ENCODE measurements at regions not wholly inside any gene's neighbourhood (a gene's known extent, or its start where the extent isn't known, plus 50 kb on each side); places are given as distances from the start of the nearest gene placed in this dataset.

GRCh38 chr3:13224967-13225366 lies 151.7 kb upstream of the IQSEC1 start:
- no peak for DNase-seq (ENCODE audit: low spot score)

DNA sequence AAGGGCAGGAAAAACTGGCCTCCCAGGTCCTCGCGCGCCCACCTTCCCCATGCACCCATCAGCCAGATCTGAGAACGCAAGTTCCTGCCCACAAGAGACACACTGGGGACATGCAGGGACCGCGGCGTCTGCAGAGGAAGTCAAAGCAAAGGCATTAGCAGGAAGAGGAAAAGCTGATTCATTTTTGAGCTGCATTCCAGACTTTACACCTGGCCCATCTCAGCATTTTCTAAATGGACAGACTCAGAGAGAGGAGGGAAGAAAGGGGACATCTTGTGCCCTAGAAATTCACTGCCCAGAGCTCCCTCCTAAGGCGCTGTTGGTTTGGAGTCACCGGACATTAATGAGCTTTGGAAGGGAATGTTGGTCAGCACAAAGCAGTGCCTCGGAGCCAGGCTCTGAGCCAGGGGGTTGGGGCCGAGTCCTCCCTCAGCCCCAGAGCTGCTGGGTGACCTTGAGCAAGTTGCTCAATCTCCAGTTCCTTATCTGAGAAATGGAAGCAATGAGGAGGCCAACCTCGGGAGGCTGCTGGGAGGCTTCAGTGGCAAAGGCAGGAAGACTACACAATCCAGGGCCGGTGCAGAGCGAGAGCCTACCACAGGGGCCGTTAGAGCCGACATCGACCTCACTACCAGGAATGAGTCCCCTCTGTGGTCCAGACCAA lies 150.5 kb upstream of the IQSEC1 start:
- DNase-seq (ENCODE audit: low spot score), result peak; percentile 36

GRCh38 chr3:13222891-13223573 lies 149.8 kb upstream of the IQSEC1 start:
- DNase-seq (ENCODE audit: low spot score), result no peak

GRCh38 chr3:13222131-13222530 lies 148.9 kb upstream of the IQSEC1 start:
- no peak for DNase-seq (ENCODE audit: low spot score)

DNA sequence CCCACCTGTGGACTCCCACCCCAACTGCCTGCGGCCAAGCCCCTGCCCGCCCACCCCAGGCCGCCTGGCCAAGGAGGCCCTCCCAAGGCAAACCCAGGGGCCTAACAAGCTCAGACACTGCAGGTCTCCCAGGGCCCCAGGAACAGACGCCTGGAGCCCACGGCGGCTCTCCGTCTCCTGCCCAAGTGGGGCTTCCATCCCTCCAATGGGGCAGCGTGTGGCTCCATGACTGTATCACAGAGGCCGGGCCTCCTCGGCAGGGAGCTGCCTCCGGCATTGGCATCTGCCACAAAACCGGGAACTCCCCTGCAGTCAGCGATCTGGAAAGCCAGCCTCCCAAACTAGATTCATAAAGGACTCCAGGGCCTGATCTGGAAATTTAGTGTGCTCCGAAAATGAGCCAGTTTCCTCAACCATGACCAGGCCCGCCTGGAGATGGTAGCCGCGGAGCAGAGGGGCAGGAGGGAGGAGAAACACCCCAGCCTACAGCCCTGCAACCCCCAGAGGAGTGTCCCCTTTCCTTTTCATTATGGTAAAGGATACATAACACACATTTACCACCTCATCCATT lies 148.3 kb upstream of the IQSEC1 start:
- DNase-seq (ENCODE audit: low spot score), result peak; percentile 44

DNA sequence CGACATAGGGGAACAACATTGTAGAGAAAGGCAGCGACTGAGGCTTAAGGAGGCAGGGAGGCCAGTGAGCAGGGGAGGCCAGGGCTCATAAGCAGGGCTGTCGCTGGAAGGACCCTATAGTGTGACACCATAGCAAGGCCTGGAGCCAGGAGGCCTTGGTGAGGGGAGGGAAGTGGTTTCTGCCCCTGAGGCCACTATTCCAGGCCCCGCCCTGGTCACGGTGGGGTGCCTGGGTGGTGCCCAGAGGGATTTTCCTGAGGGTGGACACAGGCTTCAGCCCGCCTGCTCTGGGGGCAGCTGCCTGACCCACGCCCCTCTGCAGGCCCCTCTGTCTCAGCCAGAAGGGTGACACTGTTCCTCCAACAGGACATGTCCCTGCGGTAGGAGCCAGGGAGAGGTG lies 147.8 kb upstream of the IQSEC1 start:
- DNase-seq (ENCODE audit: low spot score), result no peak

GRCh38 chr3:13219902-13220296 lies 146.7 kb upstream of the IQSEC1 start:
- DNase-seq (ENCODE audit: low spot score), result no peak

GRCh38 chr3:13219077-13219901 lies 146.1 kb upstream of the IQSEC1 start:
- no peak for DNase-seq (ENCODE audit: low spot score)

DNA sequence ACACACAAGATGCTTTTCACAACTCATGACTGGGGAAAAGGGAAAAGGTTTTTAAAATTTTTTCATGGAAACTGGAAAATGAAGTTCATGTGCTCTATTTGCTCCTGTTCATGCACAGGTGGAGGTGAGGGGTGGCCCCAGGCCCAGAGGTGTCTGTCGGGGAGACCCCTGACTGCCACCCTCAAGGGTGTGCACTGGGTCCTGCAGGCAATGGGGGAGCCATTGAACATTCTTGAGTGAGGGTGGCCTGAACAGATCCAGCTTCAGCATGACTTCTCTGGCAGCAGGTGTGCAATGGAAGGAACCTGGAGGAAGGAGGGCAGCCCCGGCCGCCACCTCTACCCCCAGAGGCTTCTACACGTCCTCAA lies 145.3 kb upstream of the IQSEC1 start:
- DNase-seq (ENCODE audit: low spot score), result no peak

- DNase-seq (ENCODE audit: low spot score), result peak; percentile 98
These were observed 144.7 kb upstream of the IQSEC1 start for GRCh38 chr3:13217736-13218540.

GRCh38 chr3:13217253-13217652 lies 144.0 kb upstream of the IQSEC1 start:
- no peak for DNase-seq (ENCODE audit: low spot score)

DNA sequence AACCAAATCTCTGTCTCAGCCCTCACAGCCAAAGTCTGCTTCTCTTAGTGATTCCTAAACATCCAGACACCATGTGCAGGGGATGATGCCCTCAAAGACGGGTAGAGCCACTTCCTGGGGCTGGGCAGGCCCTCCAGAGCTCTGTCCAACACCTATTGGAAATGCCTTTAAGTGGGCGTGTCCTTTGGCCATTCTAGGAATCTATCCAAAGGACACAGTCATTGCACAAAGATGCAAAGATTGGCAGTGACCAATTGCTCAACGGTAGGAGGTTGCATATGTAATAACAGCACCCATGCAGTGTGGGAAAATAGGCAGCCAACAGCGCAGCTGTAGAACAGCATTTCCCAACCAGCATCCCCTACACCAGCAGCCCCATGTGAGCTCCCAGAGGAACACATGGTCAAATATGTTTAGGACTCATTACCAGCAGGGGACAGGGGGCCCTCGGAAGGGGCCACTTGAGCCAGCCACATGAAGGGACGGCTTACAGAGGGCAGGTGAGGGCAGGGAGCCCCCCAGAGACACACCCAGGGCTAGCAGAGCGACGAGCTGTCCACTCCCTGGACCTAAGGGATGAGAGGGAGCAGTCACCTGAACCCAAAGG lies 142.8 kb upstream of the IQSEC1 start:
- peak; percentile 91 for DNase-seq (ENCODE audit: low spot score)

DNA sequence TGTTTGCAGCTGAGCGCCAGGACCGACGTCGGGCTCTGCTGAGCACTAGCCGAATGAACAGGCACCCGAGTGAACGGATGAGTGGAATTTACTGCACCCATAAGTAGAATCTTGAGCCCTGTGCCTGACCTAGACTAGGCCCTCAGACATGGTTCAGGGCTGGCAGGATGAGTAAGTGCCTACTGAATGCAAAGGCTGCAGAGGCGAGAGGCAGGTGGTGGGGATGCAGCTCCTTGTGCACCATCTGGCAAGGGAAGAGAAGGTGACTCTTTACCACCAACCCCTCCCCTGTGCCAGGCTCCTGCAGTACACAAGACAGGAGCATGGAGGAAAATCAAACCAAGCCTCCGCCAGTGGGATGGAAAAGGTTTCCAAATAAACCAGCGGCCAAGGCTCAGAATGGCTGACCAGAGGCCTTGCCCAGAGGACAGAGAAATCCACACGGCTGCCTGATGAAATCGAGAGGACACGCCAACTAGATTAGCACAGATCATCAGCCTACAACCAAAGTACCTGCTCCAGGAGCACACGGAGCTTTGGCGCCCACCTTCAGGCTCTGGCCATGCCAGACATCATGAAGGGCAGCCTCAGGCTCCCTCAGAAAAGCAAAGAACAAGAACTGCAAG lies 141.7 kb upstream of the IQSEC1 start:
- peak; percentile 91 for DNase-seq (ENCODE audit: low spot score)

GRCh38 chr3:13213911-13214846 lies 140.9 kb upstream of the IQSEC1 start:
- no peak for DNase-seq (ENCODE audit: low spot score)

DNA sequence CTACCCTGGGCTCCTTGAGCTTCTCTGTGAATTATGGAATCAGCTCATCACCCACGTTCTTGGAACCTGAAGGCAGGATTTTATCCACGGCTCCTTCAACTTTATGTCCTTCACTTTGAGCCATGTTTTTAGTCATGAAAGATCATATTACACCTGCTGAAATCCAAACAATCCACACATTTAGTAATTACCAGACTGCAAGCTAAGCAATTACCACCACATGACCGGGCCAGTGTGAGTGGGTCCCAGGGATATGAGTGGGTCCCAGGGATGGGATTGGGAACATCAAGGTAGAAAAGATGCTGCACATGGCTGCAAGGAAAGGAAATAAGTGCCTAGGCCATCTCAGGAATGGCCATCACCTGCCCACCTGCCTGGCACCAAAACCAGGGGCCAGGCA lies 140.3 kb upstream of the IQSEC1 start:
- DNase-seq (ENCODE audit: low spot score), result no peak

DNA sequence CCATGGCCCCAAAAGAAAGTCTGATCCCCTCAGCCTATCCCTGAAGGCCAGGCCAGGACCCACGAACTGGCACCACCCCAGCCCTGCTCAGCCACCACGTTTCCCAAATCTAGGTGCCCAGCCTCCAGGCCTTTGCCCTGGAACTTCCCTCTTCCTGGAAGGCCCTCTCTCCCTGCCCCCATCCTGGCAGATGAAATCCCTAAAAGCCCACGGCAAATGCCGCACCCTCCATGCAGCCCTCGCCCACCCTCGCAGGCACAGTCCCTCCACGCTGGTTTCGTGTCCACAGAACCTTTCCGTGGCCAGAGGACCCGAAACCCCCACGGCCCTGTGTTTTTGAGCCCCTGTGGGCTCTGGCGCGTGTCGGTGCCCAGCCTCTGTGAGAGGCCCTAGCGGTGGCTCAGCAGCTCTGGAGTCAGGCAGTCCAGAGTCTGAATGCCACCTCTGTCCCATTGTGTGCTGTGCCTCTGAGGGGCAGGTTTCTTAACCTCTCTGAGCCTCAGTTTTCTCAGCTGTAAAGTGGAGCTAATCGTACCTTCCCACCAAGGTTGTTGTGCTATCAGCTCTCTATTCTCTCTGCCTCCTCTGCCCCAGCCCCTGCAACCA lies 138.5 kb upstream of the IQSEC1 start:
- no peak for DNase-seq (ENCODE audit: low spot score)

DNA sequence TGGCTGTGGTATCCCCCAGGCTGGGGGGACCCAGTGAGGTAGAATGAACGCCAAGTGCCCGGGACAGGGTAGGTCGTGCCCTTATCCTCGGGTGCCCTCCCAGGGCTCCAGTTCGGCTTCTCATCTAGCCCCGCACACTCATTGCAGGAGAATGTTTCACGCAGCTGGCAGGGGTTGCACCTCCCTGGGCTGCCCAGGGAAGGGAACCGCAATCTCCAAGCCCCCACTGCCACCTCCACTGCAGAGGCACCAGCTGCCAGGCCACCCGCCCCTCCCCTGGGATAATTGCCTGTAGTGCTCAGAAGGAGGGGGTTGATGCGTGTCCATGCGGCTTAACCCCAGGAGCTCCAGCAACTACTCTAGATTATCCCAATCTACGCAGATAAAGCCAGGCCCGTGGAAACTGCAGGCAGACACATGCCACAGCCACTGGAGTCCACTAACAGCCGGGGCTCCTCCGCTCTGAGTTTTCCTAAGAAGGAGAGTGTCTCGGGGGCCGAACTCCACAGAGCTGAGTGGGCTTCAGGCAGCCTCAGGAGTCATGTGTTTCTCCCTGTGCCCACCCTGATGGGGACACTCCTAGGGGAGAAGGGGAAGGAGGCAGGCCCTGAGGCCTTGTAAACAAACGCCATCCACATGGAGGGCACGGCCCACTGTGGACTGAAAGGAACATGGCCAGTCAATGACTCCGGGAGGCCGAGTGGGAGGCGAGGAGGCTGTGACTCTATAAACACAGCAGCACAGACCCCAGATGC lies 137.2 kb upstream of the IQSEC1 start:
- DNase-seq (ENCODE audit: low spot score), result no peak

- no peak for DNase-seq (ENCODE audit: low spot score)
These were observed 136.4 kb upstream of the IQSEC1 start for GRCh38 chr3:13209634-13209997.
